Stimulated activated CD4-positive, alpha-beta T cell treated with anti-CD3 and anti-CD28 coated beads, Interleukin-15, amount 100 ng/mL, for 48 hours (primary cell): ENCODE measurements at regions not wholly inside any gene's neighbourhood (a gene's known extent, or its start where the extent isn't known, plus 50 kb on each side); places are given as distances from the start of the nearest gene placed in this dataset.
"Not testable (repeated sequence)": the region's sequence is repeated elsewhere in the genome, so short reads cannot be mapped to it uniquely, and the experiment has no call there.

Experiments
- DNase-seq, 2 donors: peaks; one replicate each; pipeline ENCODE4 v3.0.0-alpha.2; 2020; ENCODE audit warnings: low read depth in 2 of 2

- DNase-seq, result no peak
Observed at GRCh38 chr16:47907109-47907508, 248.7 kb downstream of the ABCC12 start.

- DNase-seq, result no peak
Observed at GRCh38 chr16:47905771-47906170, 250.0 kb downstream of the ABCC12 start.

GRCh38 chr16:47904691-47905090 is 251.1 kb downstream of the ABCC12 start:
- no peak for DNase-seq

GRCh38 chr16:47903470-47903869 is 252.3 kb downstream of the ABCC12 start:
- DNase-seq, result no peak

- not testable (repeated sequence) for DNase-seq
Observed at GRCh38 chr16:47897105-47897504, 258.7 kb downstream of the ABCC12 start.

GRCh38 chr16:47895146-47895545 is 260.6 kb downstream of the ABCC12 start:
- DNase-seq, result no peak

- DNase-seq, result no peak
Observed at GRCh38 chr16:47892999-47893398, 262.8 kb downstream of the ABCC12 start.

- no peak for DNase-seq
Observed at GRCh38 chr16:47888734-47889133, 267.1 kb downstream of the ABCC12 start.

- DNase-seq, result no peak
Observed at GRCh38 chr16:47888142-47888541, 267.7 kb downstream of the ABCC12 start.

GRCh38 chr16:47887496-47887895 is 268.3 kb downstream of the ABCC12 start:
- no peak for DNase-seq

GRCh38 chr16:47886631-47887415 is 269.0 kb downstream of the ABCC12 start:
- no peak for DNase-seq

GRCh38 chr16:47886139-47886538 is 269.7 kb downstream of the ABCC12 start:
- DNase-seq, result no peak

GRCh38 chr16:47885489-47885888 is 270.3 kb downstream of the ABCC12 start:
- no peak for DNase-seq

- DNase-seq, result no peak
Observed at GRCh38 chr16:47884116-47884725, 271.6 kb downstream of the ABCC12 start.

GRCh38 chr16:47881574-47881973 is 274.2 kb downstream of the ABCC12 start:
- no peak for DNase-seq

GRCh38 chr16:47880653-47881052 is 275.1 kb downstream of the ABCC12 start:
- no peak for DNase-seq

- DNase-seq, result no peak
Observed at GRCh38 chr16:47877166-47877565, 278.6 kb downstream of the ABCC12 start.

GRCh38 chr16:47876511-47876910 is 279.3 kb downstream of the ABCC12 start:
- DNase-seq, result no peak

GRCh38 chr16:47873434-47873833 is 282.4 kb downstream of the ABCC12 start:
- DNase-seq, result no peak

- DNase-seq, result no peak
Observed at GRCh38 chr16:47872225-47872624, 283.6 kb downstream of the ABCC12 start.

GRCh38 chr16:47866423-47866822 is 289.4 kb downstream of the ABCC12 start:
- DNase-seq, result no peak

GRCh38 chr16:47865337-47865855 is 290.4 kb downstream of the ABCC12 start:
- DNase-seq, result no peak

- DNase-seq, result not testable (repeated sequence)
Observed at GRCh38 chr16:47864262-47864661, 291.5 kb downstream of the ABCC12 start.
